DND-41 (cell line): ENCODE measurements at regions not wholly inside any gene's neighbourhood (a gene's known extent, or its start where the extent isn't known, plus 50 kb on each side); places are given as distances from the start of the nearest gene placed in this dataset.

Experiments
- ATAC-seq: fragments of 200-7000 bp; cut with Tn5 transposase; 3 replicates; pipeline ENCODE4 v1.9.1; 2021; ENCODE audit warnings: low read depth; ENCODE audit not compliant: insufficient read depth
- DNase-seq: peaks from one replicate; pipeline ENCODE4 v3.0.0-alpha.2; 2020
- H2AFZ ChIP-seq: 2 replicates; pipeline ENCODE4 v1.6.0; 2012; ENCODE audit warnings: low read depth, low read length
- H3K27ac ChIP-seq: 2 replicates; pipeline ENCODE4 v1.5.1; 2012; ENCODE audit warnings: low read length, inconsistent platforms
- H3K27me3 ChIP-seq: fragments of 200-600 bp; sonication (generic); 2 replicates; pipeline ENCODE4 v1.6.0; 2012; ENCODE audit warnings: low read length, mild to moderate bottlenecking, inconsistent platforms; ENCODE audit not compliant: insufficient read depth, poor library complexity
- H3K36me3 ChIP-seq: 2 replicates; pipeline ENCODE4 v1.5.1; 2012; ENCODE audit warnings: low read length, inconsistent platforms; ENCODE audit not compliant: insufficient read depth
- H3K4me1 ChIP-seq: 2 replicates; pipeline ENCODE4 v1.5.1; 2012; ENCODE audit warnings: mild to moderate bottlenecking, low read length; ENCODE audit not compliant: insufficient read depth
- H3K4me2 ChIP-seq: 2 replicates; pipeline ENCODE4 v1.6.0; 2012; ENCODE audit warnings: mild to moderate bottlenecking, moderate library complexity, low read length, inconsistent platforms; ENCODE audit not compliant: insufficient read depth
- H3K4me3 ChIP-seq, 2 experiments: fragments of 200-600 bp in 1 of 2; shearing (Covaris generic) in 1 of 2; 2 replicates each; pipeline ENCODE4 v1.5.1; 2012 to 2016; ENCODE audit warnings: inconsistent platforms in 2 of 2, low read length in 2 of 2, mild to moderate bottlenecking in 2 of 2, low read depth in 1 of 2, moderate library complexity in 1 of 2
- H3K79me2 ChIP-seq: 2 replicates; pipeline ENCODE4 v1.6.0; 2012; ENCODE audit warnings: low read length, inconsistent platforms; ENCODE audit not compliant: insufficient read depth
- H3K9ac ChIP-seq: 2 replicates; pipeline ENCODE4 v1.6.0; 2012; ENCODE audit warnings: low read depth, mild to moderate bottlenecking, inconsistent platforms, low read length, moderate library complexity
- H3K9me3 ChIP-seq: 2 replicates; pipeline ENCODE4 v1.5.1; 2012; ENCODE audit warnings: low read length, moderate library complexity, mild to moderate bottlenecking, inconsistent platforms; ENCODE audit not compliant: insufficient read depth, severe bottlenecking
- H4K20me1 ChIP-seq: 2 replicates; pipeline ENCODE4 v1.6.0; 2012; ENCODE audit warnings: low read length; ENCODE audit not compliant: insufficient read depth
- EZH2 ChIP-seq: IDR thresholded peaks from 3 replicates; pipeline ENCODE4 v1.6.1; 2012; ENCODE audit warnings: borderline replicate concordance, low read depth, mild to moderate bottlenecking, moderate library complexity, low read length, inconsistent platforms; ENCODE audit not compliant: severe bottlenecking
- TF ChIP-seq, protein P1 (sequence below): IDR thresholded peaks from 2 replicates; pipeline ENCODE4 v1.5.1; 2012; ENCODE audit warnings: borderline replicate concordance, low read length, moderate library complexity, mild to moderate bottlenecking; ENCODE audit not compliant: poor library complexity, severe bottlenecking; ENCODE audit errors: extremely low read depth

DNA sequence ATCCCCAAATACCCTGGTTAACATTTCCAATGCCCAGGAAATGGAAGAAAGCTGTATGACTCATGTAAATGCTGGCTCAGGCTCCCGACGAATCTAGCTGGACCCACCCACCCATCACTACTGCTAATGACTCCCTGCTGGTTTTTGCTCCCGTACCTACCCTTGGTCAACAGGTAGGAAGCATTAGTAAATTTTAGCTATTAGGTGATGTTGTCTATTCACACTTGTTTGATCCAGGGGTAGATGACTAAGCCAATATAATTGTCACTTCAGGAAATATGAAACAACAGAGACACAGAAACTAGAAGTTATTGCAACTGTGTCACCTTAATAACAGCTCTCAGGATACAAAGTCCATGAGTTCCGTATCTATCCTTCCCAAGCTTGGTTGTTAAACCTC lies 94.4 kb upstream of the BEND6 start:
- H4K20me1 ChIP-seq: no peaks in the 10 kb centered on the region
- no peak for ATAC-seq
- no peak for TF ChIP-seq EZH2
- TF ChIP-seq, protein P1, sequence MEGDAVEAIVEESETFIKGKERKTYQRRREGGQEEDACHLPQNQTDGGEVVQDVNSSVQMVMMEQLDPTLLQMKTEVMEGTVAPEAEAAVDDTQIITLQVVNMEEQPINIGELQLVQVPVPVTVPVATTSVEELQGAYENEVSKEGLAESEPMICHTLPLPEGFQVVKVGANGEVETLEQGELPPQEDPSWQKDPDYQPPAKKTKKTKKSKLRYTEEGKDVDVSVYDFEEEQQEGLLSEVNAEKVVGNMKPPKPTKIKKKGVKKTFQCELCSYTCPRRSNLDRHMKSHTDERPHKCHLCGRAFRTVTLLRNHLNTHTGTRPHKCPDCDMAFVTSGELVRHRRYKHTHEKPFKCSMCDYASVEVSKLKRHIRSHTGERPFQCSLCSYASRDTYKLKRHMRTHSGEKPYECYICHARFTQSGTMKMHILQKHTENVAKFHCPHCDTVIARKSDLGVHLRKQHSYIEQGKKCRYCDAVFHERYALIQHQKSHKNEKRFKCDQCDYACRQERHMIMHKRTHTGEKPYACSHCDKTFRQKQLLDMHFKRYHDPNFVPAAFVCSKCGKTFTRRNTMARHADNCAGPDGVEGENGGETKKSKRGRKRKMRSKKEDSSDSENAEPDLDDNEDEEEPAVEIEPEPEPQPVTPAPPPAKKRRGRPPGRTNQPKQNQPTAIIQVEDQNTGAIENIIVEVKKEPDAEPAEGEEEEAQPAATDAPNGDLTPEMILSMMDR: no peak
- peaks cover 3% of the 10 kb centered on the region for H3K27me3 ChIP-seq
- no peak overlapping the region for H3K4me2 ChIP-seq
- H3K27ac ChIP-seq: no peak overlapping the region
- no peak for DNase-seq
- no peaks in the 10 kb centered on the region for H3K36me3 ChIP-seq
- H3K9ac ChIP-seq: no peak overlapping the region
- H2AFZ ChIP-seq: no peak overlapping the region
- H3K4me3 ChIP-seq: no peak overlapping the region
- no peaks in the 10 kb centered on the region for H3K4me1 ChIP-seq
- no peaks in the 10 kb centered on the region for H3K9me3 ChIP-seq
- H3K79me2 ChIP-seq: no peaks in the 10 kb centered on the region

DNA sequence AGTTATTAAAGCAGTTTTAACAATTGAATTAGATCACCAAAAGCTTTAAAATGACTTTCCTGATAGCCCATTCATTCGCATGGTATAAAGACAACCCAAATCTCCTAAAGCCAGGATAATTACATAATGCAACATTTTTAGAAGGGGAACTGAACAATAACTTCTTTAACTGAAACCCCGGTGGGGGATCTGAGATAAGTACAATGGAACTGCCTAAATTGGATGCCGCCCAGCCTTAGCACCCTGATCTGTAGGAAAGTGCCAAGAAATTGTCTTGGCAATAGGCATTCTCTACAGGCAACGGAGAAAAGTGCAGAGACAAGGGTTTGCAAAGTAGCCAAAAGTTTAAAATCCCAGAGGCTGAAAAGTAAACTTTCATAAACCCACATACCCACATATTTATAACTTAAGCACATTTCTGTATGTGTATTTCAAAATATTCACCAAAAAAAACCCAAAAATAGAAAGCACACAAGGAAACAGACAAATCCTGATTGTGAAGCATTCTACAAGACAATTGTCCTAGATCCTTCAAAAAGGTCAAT lies 98.8 kb upstream of the BEND6 start:
- H4K20me1 ChIP-seq: no peaks in the 10 kb centered on the region
- no peak overlapping the region for H3K9ac ChIP-seq
- no peaks in the 10 kb centered on the region for H3K79me2 ChIP-seq
- no peaks in the 10 kb centered on the region for H3K36me3 ChIP-seq
- no peaks in the 10 kb centered on the region for H3K4me1 ChIP-seq
- H3K27me3 ChIP-seq: no peaks in the 10 kb centered on the region
- ATAC-seq (no peak), DNase-seq (no peak)
- H2AFZ ChIP-seq: no peak overlapping the region
- no peak overlapping the region for H3K4me3 ChIP-seq
- TF ChIP-seq, protein P1: no peak
- no peak for TF ChIP-seq EZH2
- H3K4me2 ChIP-seq: no peak overlapping the region
- H3K9me3 ChIP-seq: no peaks in the 10 kb centered on the region
- H3K27ac ChIP-seq: no peak overlapping the region

DNA sequence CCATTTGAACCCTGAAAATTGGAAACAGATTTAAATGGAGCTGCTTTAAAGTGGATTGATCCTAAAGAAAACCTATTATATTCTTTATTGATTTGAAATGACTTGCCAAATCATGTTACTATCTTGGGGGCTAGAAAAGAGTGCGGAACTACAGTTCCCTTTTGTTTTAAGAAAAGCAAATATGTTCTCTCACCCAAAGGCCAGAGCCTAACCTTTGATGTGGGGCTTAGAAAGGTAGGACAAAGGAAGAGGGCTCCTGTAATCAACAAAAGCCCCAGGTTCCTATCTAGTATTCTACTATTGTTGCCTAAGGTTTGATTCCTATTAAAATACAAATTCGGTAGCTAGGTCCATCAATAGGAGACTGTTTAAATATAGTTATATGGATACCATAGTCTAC lies 100.8 kb upstream of the BEND6 start:
- H3K36me3 ChIP-seq: no peaks in the 10 kb centered on the region
- DNase-seq (no peak), ATAC-seq (no peak)
- H3K9ac ChIP-seq: no peak overlapping the region
- H2AFZ ChIP-seq: no peak overlapping the region
- no peak overlapping the region for H3K4me3 ChIP-seq
- H3K4me1 ChIP-seq: no peaks in the 10 kb centered on the region
- H3K27me3 ChIP-seq: no peaks in the 10 kb centered on the region
- H3K27ac ChIP-seq: no peak overlapping the region
- no peaks in the 10 kb centered on the region for H3K79me2 ChIP-seq
- no peaks in the 10 kb centered on the region for H3K9me3 ChIP-seq
- no peak overlapping the region for H3K4me2 ChIP-seq
- no peak for TF ChIP-seq EZH2
- TF ChIP-seq, protein P1: no peak
- no peaks in the 10 kb centered on the region for H4K20me1 ChIP-seq

DNA sequence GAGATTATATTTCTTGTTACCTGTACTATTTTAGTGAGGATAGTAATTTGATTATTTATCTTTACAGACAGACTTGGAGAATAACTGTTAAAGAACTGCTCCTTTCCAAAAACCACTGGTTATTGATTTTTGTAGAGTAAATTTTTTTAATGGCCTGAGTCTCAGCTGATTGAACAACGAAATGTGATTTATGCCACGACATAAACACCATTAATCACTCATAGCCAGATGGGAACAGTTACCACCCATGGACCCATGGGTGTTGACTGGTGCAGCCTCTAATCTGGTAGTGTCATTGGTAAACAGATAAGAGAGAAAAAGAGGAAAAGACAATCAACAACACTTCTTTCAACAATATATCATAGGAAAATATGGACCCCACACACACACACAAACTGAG lies 101.4 kb upstream of the BEND6 start:
- Histone ChIP-seq H3K36me3 (no peaks in the 10 kb centered on the region), H3K4me3 (no peak overlapping the region), H4K20me1 (no peaks in the 10 kb centered on the region), H3K9me3 (no peaks in the 10 kb centered on the region), H3K4me1 (no peaks in the 10 kb centered on the region), H3K4me2 (no peak overlapping the region), H3K27ac (no peak overlapping the region), H2AFZ (no peak overlapping the region), H3K9ac (no peak overlapping the region), H3K27me3 (no peaks in the 10 kb centered on the region), H3K79me2 (no peaks in the 10 kb centered on the region)
- DNase-seq (no peak), ATAC-seq (no peak)
- no peak for TF ChIP-seq EZH2
- TF ChIP-seq, protein P1: no peak
